ENCODE measurements at regions not wholly inside any gene's neighbourhood (a gene's known extent, or its start where the extent isn't known, plus 50 kb on each side); places are given as distances from the start of the nearest gene placed in this dataset.

DNA sequence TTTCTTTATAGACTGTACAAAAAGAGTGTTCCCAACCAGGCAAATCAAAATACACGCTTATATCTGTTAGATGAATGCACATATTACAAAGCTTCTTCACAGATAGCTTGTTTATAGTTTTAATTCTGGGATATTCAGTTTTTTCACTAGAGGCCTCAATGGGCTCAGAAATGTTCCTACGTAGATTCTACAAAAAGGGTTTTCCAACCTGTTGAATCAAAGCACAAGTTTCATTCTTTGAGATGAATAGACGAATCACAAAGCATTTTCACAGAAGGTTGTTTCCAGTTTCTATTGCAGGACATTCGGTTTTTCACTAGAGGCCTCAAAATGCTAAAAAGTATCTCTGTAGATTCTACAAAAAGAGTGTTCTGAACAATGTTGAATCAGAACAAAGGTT, 1490.3 kb downstream of the UQCRFS1 start:
- no peak overlapping the region for H3K4me3 Mint-ChIP-seq
- ATAC-seq (ENCODE audit: low read depth in 2 of 2) (no peak), DNase-seq (no peak)
- no peaks in the 10 kb centered on the region for H3K4me1 Mint-ChIP-seq
- no peaks in the 10 kb centered on the region for H3K27me3 Mint-ChIP-seq
- Histone ChIP-seq H3K9me3 (ENCODE audit: control insufficient read depth in 2 of 2, low read length in 2 of 2) (peaks cover 22 to 89% of the 10 kb centered on the region in 2 experiments), H3K27me3 (ENCODE audit: control insufficient read depth, insufficient read depth, low read length) (no peaks in the 10 kb centered on the region), H3K36me3 (ENCODE audit: control insufficient read depth, insufficient read depth, low read length) (no peaks in the 10 kb centered on the region), H3K4me3 (ENCODE audit: low read depth, low read length) (no peak overlapping the region), H3K4me1 (ENCODE audit: control insufficient read depth, insufficient read depth, low read length, poor library complexity, severe bottlenecking) (no peaks in the 10 kb centered on the region), H3K27ac (ENCODE audit: insufficient read depth, low read length, poor library complexity, severe bottlenecking) (no peak overlapping the region)
- H3K36me3 Mint-ChIP-seq: no peaks in the 10 kb centered on the region
- H3K9me3 Mint-ChIP-seq: peaks cover 5 to 43% (median 16%) of the 10 kb centered on the region in 7 donors
- no peak overlapping the region for H3K27ac Mint-ChIP-seq

DNA sequence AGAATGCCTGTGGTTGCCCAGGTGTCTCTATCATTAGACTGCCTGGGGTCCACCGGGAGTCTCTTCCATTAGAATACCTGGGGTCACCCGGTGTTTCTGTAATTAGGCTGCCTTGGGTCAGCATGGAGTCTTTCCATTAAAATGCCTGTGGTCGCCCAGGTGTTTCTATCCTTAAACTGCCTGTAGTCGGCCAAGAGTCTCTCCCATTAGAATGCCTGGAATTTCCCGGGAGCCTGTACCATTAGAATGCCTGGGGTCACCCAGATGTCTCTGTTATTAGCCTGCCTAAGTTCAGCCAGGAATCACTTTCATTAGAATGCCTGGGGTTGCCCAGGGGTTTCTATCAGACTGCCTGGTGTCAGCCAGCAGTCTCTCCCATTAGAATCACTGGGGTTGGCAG, 1492.8 kb downstream of the UQCRFS1 start:
- peaks cover 5 to 60% (median 16%) of the 10 kb centered on the region in 7 donors for H3K9me3 Mint-ChIP-seq
- H3K36me3 ChIP-seq (ENCODE audit: control insufficient read depth, insufficient read depth, low read length): no peaks in the 10 kb centered on the region
- no peak overlapping the region for H3K27ac ChIP-seq (ENCODE audit: insufficient read depth, low read length, poor library complexity, severe bottlenecking)
- no peaks in the 10 kb centered on the region for H3K4me1 ChIP-seq (ENCODE audit: control insufficient read depth, insufficient read depth, low read length, poor library complexity, severe bottlenecking)
- H3K27me3 Mint-ChIP-seq: no peaks in the 10 kb centered on the region
- ATAC-seq (ENCODE audit: low read depth in 2 of 2) (no peak), DNase-seq (no peak)
- H3K4me1 Mint-ChIP-seq: no peaks in the 10 kb centered on the region
- H3K4me3 ChIP-seq (ENCODE audit: low read depth, low read length): no peak overlapping the region
- no peaks in the 10 kb centered on the region for H3K36me3 Mint-ChIP-seq
- no peak overlapping the region for H3K27ac Mint-ChIP-seq
- peaks cover 19 to 91% of the 10 kb centered on the region in 2 experiments for H3K9me3 ChIP-seq (ENCODE audit: control insufficient read depth in 2 of 2, low read length in 2 of 2)
- H3K4me3 Mint-ChIP-seq: no peak overlapping the region
- no peaks in the 10 kb centered on the region for H3K27me3 ChIP-seq (ENCODE audit: control insufficient read depth, insufficient read depth, low read length)

DNA sequence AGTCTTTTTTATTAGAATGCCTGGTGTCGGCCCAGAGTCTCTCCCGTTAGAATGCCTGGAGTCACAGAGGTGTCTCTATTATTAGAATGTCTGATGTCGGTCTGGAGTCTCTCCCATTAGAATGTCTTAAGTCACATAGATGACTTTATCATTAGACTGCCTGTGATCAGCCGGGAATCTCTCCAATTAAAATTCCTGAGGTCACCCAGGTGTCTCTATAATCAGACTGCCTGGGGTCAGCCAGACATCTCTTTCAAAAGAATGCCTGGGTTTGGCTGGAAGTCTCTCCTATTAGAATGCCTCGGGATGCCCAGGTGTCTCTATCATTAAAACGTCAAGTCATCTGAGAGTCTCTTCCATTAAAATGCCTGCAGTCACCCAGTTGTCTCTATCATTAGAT, 1493.9 kb downstream of the UQCRFS1 start:
- Mint-ChIP-seq H3K27ac (no peak overlapping the region), H3K4me1 (no peaks in the 10 kb centered on the region), H3K27me3 (no peaks in the 10 kb centered on the region), H3K9me3 (peaks cover 4 to 62% (median 16%) of the 10 kb centered on the region in 7 donors), H3K36me3 (no peaks in the 10 kb centered on the region), H3K4me3 (no peak overlapping the region)
- H3K4me1 ChIP-seq (ENCODE audit: control insufficient read depth, insufficient read depth, low read length, poor library complexity, severe bottlenecking): no peaks in the 10 kb centered on the region
- ATAC-seq (ENCODE audit: low read depth in 2 of 2): no peak
- H3K27ac ChIP-seq (ENCODE audit: insufficient read depth, low read length, poor library complexity, severe bottlenecking): no peak overlapping the region
- no peaks in the 10 kb centered on the region for H3K27me3 ChIP-seq (ENCODE audit: control insufficient read depth, insufficient read depth, low read length)
- no peak overlapping the region for H3K4me3 ChIP-seq (ENCODE audit: low read depth, low read length)
- H3K36me3 ChIP-seq (ENCODE audit: control insufficient read depth, insufficient read depth, low read length): no peaks in the 10 kb centered on the region
- DNase-seq: no peak
- peaks cover 17 to 83% of the 10 kb centered on the region in 2 experiments for H3K9me3 ChIP-seq (ENCODE audit: control insufficient read depth in 2 of 2, low read length in 2 of 2)

DNA sequence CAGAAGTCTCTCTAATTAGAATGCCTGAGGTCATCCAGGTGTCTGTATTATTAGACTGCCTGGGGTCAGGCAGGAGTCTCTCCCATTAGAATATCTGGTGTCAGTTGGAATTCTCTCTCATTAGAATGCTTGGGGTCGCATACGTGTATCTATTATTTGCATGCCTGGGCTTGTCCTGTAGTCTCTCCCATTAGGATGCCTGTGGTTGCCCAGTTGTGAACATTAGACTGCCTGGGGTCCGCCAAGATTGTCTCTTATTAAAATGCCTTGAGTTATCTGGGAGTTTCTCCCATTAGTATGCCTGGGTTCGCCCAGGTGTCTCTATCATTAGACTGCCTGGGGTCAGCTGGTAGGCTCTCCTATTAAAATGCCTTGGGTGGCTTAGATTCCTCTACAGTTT, 1494.7 kb downstream of the UQCRFS1 start:
- Mint-ChIP-seq H3K36me3 (no peaks in the 10 kb centered on the region), H3K9me3 (peaks cover 4 to 62% (median 16%) of the 10 kb centered on the region in 7 donors), H3K4me3 (no peak overlapping the region), H3K4me1 (no peaks in the 10 kb centered on the region), H3K27ac (no peak overlapping the region), H3K27me3 (no peaks in the 10 kb centered on the region)
- DNase-seq (no peak), ATAC-seq (ENCODE audit: low read depth in 2 of 2) (no peak)
- Histone ChIP-seq H3K27me3 (ENCODE audit: control insufficient read depth, insufficient read depth, low read length) (no peaks in the 10 kb centered on the region), H3K4me1 (ENCODE audit: control insufficient read depth, insufficient read depth, low read length, poor library complexity, severe bottlenecking) (no peaks in the 10 kb centered on the region), H3K9me3 (ENCODE audit: control insufficient read depth in 2 of 2, low read length in 2 of 2) (peaks cover 16 to 75% of the 10 kb centered on the region in 2 experiments), H3K27ac (ENCODE audit: insufficient read depth, low read length, poor library complexity, severe bottlenecking) (no peak overlapping the region), H3K36me3 (ENCODE audit: control insufficient read depth, insufficient read depth, low read length) (no peaks in the 10 kb centered on the region), H3K4me3 (ENCODE audit: low read depth, low read length) (no peak overlapping the region)

DNA sequence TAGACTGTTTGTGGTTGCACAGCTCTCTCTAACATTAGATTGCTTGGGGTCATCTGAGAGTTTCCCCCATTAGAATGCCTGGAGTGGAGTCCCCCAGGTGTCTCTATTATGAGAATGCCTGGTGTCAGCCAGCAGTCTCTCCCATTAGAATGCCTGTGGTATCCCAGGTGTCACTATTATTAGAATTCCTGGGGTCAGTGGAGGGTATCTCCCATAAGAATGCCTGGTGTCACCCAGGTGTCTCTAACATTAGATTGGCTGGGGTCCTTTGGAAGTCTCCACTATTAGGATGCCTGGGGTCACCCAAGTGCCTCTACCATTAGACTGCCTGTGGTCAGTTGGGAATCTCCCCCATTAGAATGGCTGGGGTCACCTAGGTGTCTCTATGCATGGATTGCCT, 1495.1 kb downstream of the UQCRFS1 start:
- peaks cover 12 to 71% of the 10 kb centered on the region in 2 experiments for H3K9me3 ChIP-seq (ENCODE audit: control insufficient read depth in 2 of 2, low read length in 2 of 2)
- Mint-ChIP-seq H3K36me3 (no peaks in the 10 kb centered on the region), H3K9me3 (peaks cover 4 to 63% (median 16%) of the 10 kb centered on the region in 7 donors), H3K27me3 (no peaks in the 10 kb centered on the region), H3K4me1 (no peaks in the 10 kb centered on the region), H3K4me3 (no peak overlapping the region), H3K27ac (no peak overlapping the region)
- no peak overlapping the region for H3K4me3 ChIP-seq (ENCODE audit: low read depth, low read length)
- no peaks in the 10 kb centered on the region for H3K4me1 ChIP-seq (ENCODE audit: control insufficient read depth, insufficient read depth, low read length, poor library complexity, severe bottlenecking)
- no peaks in the 10 kb centered on the region for H3K27me3 ChIP-seq (ENCODE audit: control insufficient read depth, insufficient read depth, low read length)
- H3K36me3 ChIP-seq (ENCODE audit: control insufficient read depth, insufficient read depth, low read length): no peaks in the 10 kb centered on the region
- no peak for ATAC-seq (ENCODE audit: low read depth in 2 of 2)
- no peak for DNase-seq
- no peak overlapping the region for H3K27ac ChIP-seq (ENCODE audit: insufficient read depth, low read length, poor library complexity, severe bottlenecking)

DNA sequence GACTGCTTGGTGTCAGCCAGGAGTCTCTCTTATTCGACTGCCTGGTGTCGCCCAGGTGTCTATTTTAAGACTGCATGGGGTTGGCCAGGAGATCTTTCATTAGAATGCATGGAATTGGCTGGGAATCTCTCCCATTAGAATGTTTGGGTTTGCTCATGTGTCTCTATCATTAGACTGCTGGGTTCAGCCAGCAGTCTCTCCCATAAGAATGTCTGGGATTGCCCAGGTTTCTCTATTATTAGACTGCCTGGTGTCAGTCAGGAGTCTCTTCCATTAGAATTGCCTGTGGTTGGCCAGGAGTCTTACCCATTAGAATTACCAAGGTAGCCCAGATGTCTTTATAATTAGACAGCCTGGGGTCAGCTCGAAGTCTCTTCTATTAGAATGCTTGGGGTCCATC, 1496.0 kb downstream of the UQCRFS1 start:
- peaks cover 6 to 66% of the 10 kb centered on the region in 2 experiments for H3K9me3 ChIP-seq (ENCODE audit: control insufficient read depth in 2 of 2, low read length in 2 of 2)
- no peaks in the 10 kb centered on the region for H3K27me3 Mint-ChIP-seq

DNA sequence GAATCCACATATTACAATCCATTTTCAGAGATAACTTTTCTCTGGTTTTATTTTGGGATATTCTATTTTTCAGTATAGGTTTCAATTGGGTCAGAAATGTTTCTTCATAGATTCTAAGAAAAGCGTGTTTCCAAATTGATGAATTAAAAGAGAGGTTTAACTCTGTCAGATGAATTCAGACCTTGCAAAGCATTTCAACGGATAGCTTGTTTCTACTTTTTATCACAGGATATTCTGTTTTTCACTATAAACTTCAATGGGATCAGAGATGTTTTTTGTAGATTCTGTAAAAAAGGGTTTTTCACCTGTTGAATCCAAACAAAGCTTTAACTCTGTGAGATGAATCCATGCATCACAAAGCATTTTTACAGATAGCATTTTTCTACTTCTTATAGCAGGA, 1498.1 kb downstream of the UQCRFS1 start:
- no peaks in the 10 kb centered on the region for H3K27me3 Mint-ChIP-seq
- no peak overlapping the region for H3K27ac Mint-ChIP-seq
- no peaks in the 10 kb centered on the region for H3K36me3 Mint-ChIP-seq
- H3K27ac ChIP-seq (ENCODE audit: insufficient read depth, low read length, poor library complexity, severe bottlenecking): no peak overlapping the region
- H3K36me3 ChIP-seq (ENCODE audit: control insufficient read depth, insufficient read depth, low read length): no peaks in the 10 kb centered on the region
- H3K9me3 ChIP-seq (ENCODE audit: control insufficient read depth in 2 of 2, low read length in 2 of 2): peaks cover 2 to 48% of the 10 kb centered on the region in 2 experiments
- no peaks in the 10 kb centered on the region for H3K27me3 ChIP-seq (ENCODE audit: control insufficient read depth, insufficient read depth, low read length)
- DNase-seq (no peak), ATAC-seq (ENCODE audit: low read depth in 2 of 2) (no peak)
- H3K4me3 Mint-ChIP-seq: no peak overlapping the region
- H3K9me3 Mint-ChIP-seq: peaks cover 5 to 65% (median 16%) of the 10 kb centered on the region in 7 donors
- no peak overlapping the region for H3K4me3 ChIP-seq (ENCODE audit: low read depth, low read length)
- H3K4me1 Mint-ChIP-seq: no peaks in the 10 kb centered on the region
- H3K4me1 ChIP-seq (ENCODE audit: control insufficient read depth, insufficient read depth, low read length, poor library complexity, severe bottlenecking): no peaks in the 10 kb centered on the region

More for the DNA sequence above, 1496.0 kb downstream of the UQCRFS1 start:
- ATAC-seq (ENCODE audit: low read depth in 2 of 2) (no peak), DNase-seq (no peak)
- H3K27me3 ChIP-seq (ENCODE audit: control insufficient read depth, insufficient read depth, low read length): no peaks in the 10 kb centered on the region
- no peak overlapping the region for H3K4me3 ChIP-seq (ENCODE audit: low read depth, low read length)
- Mint-ChIP-seq H3K27ac (no peak overlapping the region), H3K4me3 (no peak overlapping the region), H3K9me3 (peaks cover 4 to 68% (median 15%) of the 10 kb centered on the region in 7 donors), H3K4me1 (no peaks in the 10 kb centered on the region), H3K36me3 (no peaks in the 10 kb centered on the region)
- H3K27ac ChIP-seq (ENCODE audit: insufficient read depth, low read length, poor library complexity, severe bottlenecking): no peak overlapping the region
- H3K4me1 ChIP-seq (ENCODE audit: control insufficient read depth, insufficient read depth, low read length, poor library complexity, severe bottlenecking): no peaks in the 10 kb centered on the region
- H3K36me3 ChIP-seq (ENCODE audit: control insufficient read depth, insufficient read depth, low read length): no peaks in the 10 kb centered on the region

DNA sequence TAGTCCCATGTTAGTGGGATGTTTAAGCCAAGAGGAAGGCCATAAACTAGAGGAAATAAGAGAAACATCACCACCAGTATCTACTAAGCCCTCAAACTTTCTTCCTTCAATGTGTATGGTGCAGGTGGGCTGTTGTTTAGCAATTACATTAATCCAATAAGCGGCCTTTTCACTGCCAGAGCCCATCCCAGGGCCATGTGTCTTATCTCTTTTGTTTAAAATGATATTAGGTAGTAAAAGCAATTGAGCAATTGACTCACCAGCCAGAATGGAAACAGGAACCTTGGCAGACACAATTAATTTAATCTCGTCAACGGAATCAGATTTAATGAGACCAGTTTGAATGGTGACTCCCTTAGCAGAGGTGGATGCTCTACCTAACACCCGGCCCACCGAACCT, 1503.5 kb downstream of the UQCRFS1 start:
- no peak for DNase-seq
- Mint-ChIP-seq H3K36me3 (no peaks in the 10 kb centered on the region), H3K9me3 (peaks cover 5 to 57% (median 18%) of the 10 kb centered on the region in 7 donors), H3K27me3 (no peaks in the 10 kb centered on the region), H3K27ac (no peak overlapping the region), H3K4me3 (no peak overlapping the region), H3K4me1 (no peaks in the 10 kb centered on the region)
- Histone ChIP-seq H3K27ac (ENCODE audit: insufficient read depth, low read length, poor library complexity, severe bottlenecking) (no peak overlapping the region), H3K4me3 (ENCODE audit: low read depth, low read length) (no peak overlapping the region), H3K4me1 (ENCODE audit: control insufficient read depth, insufficient read depth, low read length, poor library complexity, severe bottlenecking) (no peaks in the 10 kb centered on the region), H3K9me3 (ENCODE audit: control insufficient read depth in 2 of 2, low read length in 2 of 2) (peaks cover 0 to 9% of the 10 kb centered on the region in 2 experiments), H3K27me3 (ENCODE audit: control insufficient read depth, insufficient read depth, low read length) (no peaks in the 10 kb centered on the region), H3K36me3 (ENCODE audit: control insufficient read depth, insufficient read depth, low read length) (no peaks in the 10 kb centered on the region)
- ATAC-seq (ENCODE audit: low read depth in 2 of 2): no peak

Data from CD4-positive, CD25-positive, alpha-beta regulatory T cell (primary cell).